HEK293T (cell line): ENCODE measurements at regions not wholly inside any gene's neighbourhood (a gene's known extent, or its start where the extent isn't known, plus 50 kb on each side); places are given as distances from the start of the nearest gene placed in this dataset.
A peak's percentile ranks its signal among the peaks of the same experiment; 100 is the strongest.

Source experiments
- CTCF ChIA-PET: fragments of 350-600 bp; formaldehyde crosslinking; extraction: SDS; loops from one replicate; lab custom pipeline; 2021; ENCODE audit warnings: antibody characterized with exemption, inconsistent platforms; lab: Yijun Ruan, JAX
- POLR2A ChIA-PET: fragments of 350-600 bp; formaldehyde crosslinking; extraction: SDS; loops from one replicate; lab custom pipeline; 2020; ENCODE audit warnings: antibody characterized with exemption, inconsistent platforms; lab: Yijun Ruan, JAX
- DNase-seq: peaks from one replicate; pipeline ENCODE4 v3.0.0; 2012; ENCODE audit warnings: mixed read lengths; ENCODE audit errors: extremely low spot score
- ARNT ChIP-seq: fragments of 450-650 bp; IDR thresholded peaks from 2 replicates; pipeline ENCODE4 v1.6.1; 2017; ENCODE audit warnings: mild to moderate bottlenecking
- BHLHE40 ChIP-seq: fragments of 450-650 bp; IDR thresholded peaks from 2 replicates; pipeline ENCODE4 v1.6.1; 2016; ENCODE audit warnings: mild to moderate bottlenecking, moderate library complexity, borderline replicate concordance
- CTBP1 ChIP-seq: fragments of 450-650 bp; IDR thresholded peaks from 2 replicates; pipeline ENCODE4 v1.6.1; 2016; ENCODE audit warnings: borderline replicate concordance
- ELF4 ChIP-seq: fragments of 450-650 bp; IDR thresholded peaks from 2 replicates; pipeline ENCODE4 v1.6.1; 2017; ENCODE audit warnings: antibody characterized with exemption
- FOXA1 ChIP-seq: fragments of 450-650 bp; IDR thresholded peaks from 2 replicates; pipeline ENCODE4 v1.6.1; 2016; ENCODE audit warnings: mild to moderate bottlenecking
- FOXK2 ChIP-seq: fragments of 450-650 bp; IDR thresholded peaks from 2 replicates; pipeline ENCODE4 v1.6.1; 2016; ENCODE audit warnings: mild to moderate bottlenecking
- FOXM1 ChIP-seq: fragments of 450-650 bp; IDR thresholded peaks from 2 replicates; pipeline ENCODE4 v1.6.1; 2017; ENCODE audit warnings: mild to moderate bottlenecking, borderline replicate concordance
- HDGF ChIP-seq: fragments of 450-650 bp; IDR thresholded peaks from 2 replicates; pipeline ENCODE4 v1.6.1; 2017; ENCODE audit warnings: antibody characterized with exemption, borderline replicate concordance
- L3MBTL2 ChIP-seq: fragments of 450-650 bp; conservative IDR thresholded peaks from 2 replicates; pipeline ENCODE4 v1.6.1; 2016; ENCODE audit warnings: mild to moderate bottlenecking
- LEF1 ChIP-seq: fragments of 450-650 bp; IDR thresholded peaks from 2 replicates; pipeline ENCODE4 v1.6.1; 2017; ENCODE audit warnings: mild to moderate bottlenecking, borderline replicate concordance
- NFRKB ChIP-seq: fragments of 450-650 bp; IDR thresholded peaks from 2 replicates; pipeline ENCODE4 v1.6.1; 2016; ENCODE audit warnings: mild to moderate bottlenecking, moderate library complexity
- SP1 ChIP-seq: fragments of 450-650 bp; IDR thresholded peaks from 2 replicates; pipeline ENCODE4 v1.6.1; 2017
- SUZ12 ChIP-seq: fragments of 450-650 bp; IDR thresholded peaks from 2 replicates; pipeline ENCODE4 v1.6.1; 2016; ENCODE audit warnings: mild to moderate bottlenecking
- TARDBP ChIP-seq: fragments of 450-650 bp; IDR thresholded peaks from 2 replicates; pipeline ENCODE4 v1.6.1; 2016
- ZNF384 ChIP-seq: fragments of 450-650 bp; IDR thresholded peaks from 2 replicates; pipeline ENCODE4 v1.6.1; 2016
- TF ChIP-seq, protein P1 (sequence below): fragments of 450-650 bp; IDR thresholded peaks from 2 replicates; pipeline ENCODE4 v1.6.1; 2016

DNA sequence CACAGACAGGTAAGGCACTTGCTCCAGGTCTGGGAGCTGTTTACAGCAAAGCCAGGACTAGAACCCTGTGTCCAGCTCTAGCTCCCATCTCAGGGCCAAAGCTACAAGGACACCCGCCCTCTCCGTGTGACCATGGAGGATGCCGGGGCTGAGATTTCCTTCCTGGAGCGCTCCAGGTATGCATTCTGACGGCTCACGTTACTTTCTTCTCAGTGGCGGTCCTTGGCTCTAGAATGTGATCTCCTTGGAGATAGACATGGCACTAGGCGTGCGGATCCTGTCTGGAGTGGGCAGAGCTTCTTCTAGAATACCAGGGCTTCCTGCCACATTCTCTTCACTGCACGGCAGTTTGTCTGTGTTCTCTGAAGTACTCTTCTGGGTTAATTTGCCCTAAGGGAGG, 185.7 kb downstream of the OPA1 start:
- POLR2A ChIA-PET: interaction anchor here (2.9 kb wide), 1 partner anchor 356 kb away, joined by 9 read pairs; no protein-coding TSS in a partner anchor
- no peak for TF ChIP-seq SUZ12
- no peak for TF ChIP-seq BHLHE40
- TF ChIP-seq, protein P1, sequence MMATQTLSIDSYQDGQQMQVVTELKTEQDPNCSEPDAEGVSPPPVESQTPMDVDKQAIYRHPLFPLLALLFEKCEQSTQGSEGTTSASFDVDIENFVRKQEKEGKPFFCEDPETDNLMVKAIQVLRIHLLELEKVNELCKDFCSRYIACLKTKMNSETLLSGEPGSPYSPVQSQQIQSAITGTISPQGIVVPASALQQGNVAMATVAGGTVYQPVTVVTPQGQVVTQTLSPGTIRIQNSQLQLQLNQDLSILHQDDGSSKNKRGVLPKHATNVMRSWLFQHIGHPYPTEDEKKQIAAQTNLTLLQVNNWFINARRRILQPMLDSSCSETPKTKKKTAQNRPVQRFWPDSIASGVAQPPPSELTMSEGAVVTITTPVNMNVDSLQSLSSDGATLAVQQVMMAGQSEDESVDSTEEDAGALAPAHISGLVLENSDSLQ: no peak
- no peak for TF ChIP-seq LEF1
- TF ChIP-seq ELF4: no peak
- TF ChIP-seq FOXM1: no peak
- no peak for TF ChIP-seq FOXK2
- TF ChIP-seq FOXA1: no peak
- no peak for TF ChIP-seq ZNF384
- no peak for TF ChIP-seq CTBP1
- TF ChIP-seq SP1: no peak
- TF ChIP-seq ARNT: no peak
- CTCF ChIA-PET: interaction anchor here (4.8 kb wide), 1 partner anchor 537 kb away, joined by 35 read pairs; no protein-coding TSS in a partner anchor
- DNase-seq: no peak

DNA sequence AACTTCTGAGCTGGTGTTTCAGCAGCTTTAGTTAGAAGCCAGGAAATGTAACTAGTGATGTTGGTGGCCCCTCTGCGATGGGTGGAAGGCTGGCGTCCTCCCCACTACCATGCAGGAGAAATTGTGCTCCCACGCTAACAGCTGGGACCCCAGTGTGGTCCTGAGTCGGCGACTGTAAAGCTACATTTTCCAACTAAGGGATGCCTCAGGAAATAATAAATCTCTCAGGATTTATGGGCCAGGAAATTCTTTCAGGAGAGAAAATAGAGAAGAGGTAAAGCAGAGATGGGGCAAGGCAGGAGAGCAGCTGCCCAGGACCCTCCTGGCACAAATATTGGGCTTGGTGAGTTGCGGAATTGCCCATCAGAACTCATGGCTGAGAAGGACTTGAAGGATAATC, 186.9 kb downstream of the OPA1 start:
- TF ChIP-seq FOXM1: no peak
- no peak for TF ChIP-seq ARNT
- no peak for TF ChIP-seq ELF4
- no peak for TF ChIP-seq BHLHE40
- no peak for TF ChIP-seq HDGF
- no peak for TF ChIP-seq ZNF384
- TF ChIP-seq, protein P1: no peak
- TF ChIP-seq FOXK2: no peak
- TF ChIP-seq L3MBTL2: no peak
- TF ChIP-seq FOXA1: no peak
- TF ChIP-seq SUZ12: no peak
- TF ChIP-seq TARDBP: no peak
- no peak for TF ChIP-seq NFRKB
- TF ChIP-seq SP1: no peak
- no peak for TF ChIP-seq CTBP1
- no peak for TF ChIP-seq LEF1
- ChIA-PET CTCF (interaction anchor here (0.6 to 4.8 kb wide), 7 partner anchors 12 to 563 kb away, joined by 3 to 35 read pairs (median 3); no protein-coding TSS in a partner anchor), POLR2A (interaction anchor here (2.2 to 3.0 kb wide), 3 partner anchors 354 to 536 kb away, joined by 7 to 29 read pairs (median 9); partner anchors contain the start of gene HES1)
- no peak for DNase-seq

DNA sequence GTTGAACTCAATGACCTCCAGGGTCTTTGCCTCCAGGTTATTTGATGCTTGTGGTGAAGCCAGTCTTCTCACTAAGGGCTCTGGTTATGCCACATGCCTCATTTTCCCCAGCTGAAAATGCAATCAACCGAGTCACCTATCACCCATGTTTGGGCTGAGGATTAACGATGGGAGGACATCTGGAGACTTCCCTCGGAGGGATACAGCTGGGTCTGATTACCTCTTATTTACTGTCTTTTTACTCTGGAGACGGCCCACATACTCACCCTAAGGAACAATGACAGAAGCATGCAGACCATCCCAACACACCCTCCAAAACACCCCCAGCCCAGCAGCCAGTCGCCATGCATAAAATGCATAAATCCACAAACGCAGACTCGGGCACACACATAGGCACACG, 187.4 kb downstream of the OPA1 start:
- no peak for DNase-seq
- ChIA-PET POLR2A (interaction anchor here (0.6 to 3.0 kb wide), 7 partner anchors 202 to 535 kb away, joined by 3 to 29 read pairs (median 7); partner anchors contain the start of gene HES1), CTCF (interaction anchor here (0.6 to 4.8 kb wide), 6 partner anchors 87 to 535 kb away, joined by 3 to 35 read pairs (median 5); partner anchors contain the start of gene HES1)
- TF ChIP-seq CTBP1 (no peak), SP1 (no peak), BHLHE40 (no peak), LEF1 (no peak), L3MBTL2 (no peak), FOXM1 (no peak), TARDBP (no peak), FOXK2 (no peak), ZNF384 (no peak), SUZ12 (no peak), FOXA1 (no peak), HDGF (no peak), ELF4 (no peak), NFRKB (no peak), ARNT (no peak)
- TF ChIP-seq, protein P1: no peak

DNA sequence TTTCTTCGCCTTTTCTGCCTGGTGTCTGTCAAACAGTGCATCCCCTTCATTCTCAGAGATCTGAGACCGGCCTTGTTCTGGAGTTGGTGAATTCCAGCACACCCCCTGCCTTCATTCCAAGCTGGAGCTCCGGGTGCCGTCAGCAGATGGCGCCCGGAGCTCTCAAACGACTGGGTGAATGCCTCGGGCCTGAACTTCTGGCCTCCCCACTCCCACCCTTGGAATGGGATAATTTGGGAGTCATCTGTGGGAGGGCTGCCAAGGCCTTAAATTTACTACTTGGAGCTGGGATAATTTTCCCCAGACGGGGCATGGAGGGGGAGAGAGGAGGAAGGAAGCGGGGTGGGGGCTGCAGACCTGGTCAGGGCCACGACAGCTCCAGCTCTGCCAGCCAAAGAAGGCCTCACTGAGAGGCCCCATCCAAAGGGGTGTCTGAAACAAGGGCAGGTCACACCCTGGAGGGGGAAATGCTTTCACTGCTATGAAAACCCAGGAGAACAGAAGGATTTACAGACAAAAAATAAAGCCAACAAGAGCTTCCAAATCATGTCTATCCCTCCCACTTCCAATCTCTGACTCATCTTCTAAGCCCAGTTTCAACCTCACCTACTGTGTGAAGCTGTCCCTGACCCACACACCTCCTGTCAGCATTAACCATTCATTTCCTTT, 187.9 kb downstream of the OPA1 start:
- ChIA-PET POLR2A (interaction anchor here (0.6 to 3.0 kb wide), 7 partner anchors 201 to 535 kb away, joined by 3 to 29 read pairs (median 7); partner anchors contain the start of gene HES1), CTCF (interaction anchor here (0.6 to 4.8 kb wide), 7 partner anchors 87 to 535 kb away, joined by 3 to 35 read pairs (median 5); partner anchors contain the start of gene HES1)
- TF ChIP-seq CTBP1 (no peak), NFRKB (no peak), L3MBTL2 (no peak), ARNT (no peak), FOXK2 (no peak), SP1 (no peak), ZNF384 (no peak), FOXA1 (no peak), TARDBP (no peak), ELF4 (no peak), BHLHE40 (no peak), LEF1 (no peak), HDGF (no peak), FOXM1 (no peak), SUZ12 (no peak)
- TF ChIP-seq, protein P1: no peak
- DNase-seq: peak; percentile 71
